Limb (tissue), 2 donors: ENCODE measurements at regions not wholly inside any gene's neighbourhood (a gene's known extent, or its start where the extent isn't known, plus 50 kb on each side); places are given as distances from the start of the nearest gene placed in this dataset.
A peak's percentile ranks its signal among the peaks of the same experiment; 100 is the strongest.
"Not testable (repeated sequence)": the region's sequence is repeated elsewhere in the genome, so short reads cannot be mapped to it uniquely, and the experiment has no call there.

Source experiments
- DNase-seq, 2 donors: peaks; one replicate each; pipeline ENCODE4 v3.0.0-alpha.2; 2016; ENCODE audit errors: extremely low spot score in 2 of 2

- DNase-seq = no peak
These were observed 198.3 kb downstream of the ACKR3 start for GRCh38 chr2:236767941-236768340.

GRCh38 chr2:236768393-236769140 is 198.9 kb downstream of the ACKR3 start:
- no peak for DNase-seq

GRCh38 chr2:236769981-236770671 is 200.5 kb downstream of the ACKR3 start:
- DNase-seq = no peak

GRCh38 chr2:236772220-236772837 is 202.7 kb downstream of the ACKR3 start:
- no peak for DNase-seq

GRCh38 chr2:236773206-236773605 is 203.6 kb downstream of the ACKR3 start:
- DNase-seq = no peak

- DNase-seq = no peak
These were observed 204.5 kb downstream of the ACKR3 start for GRCh38 chr2:236774171-236774570.

DNA sequence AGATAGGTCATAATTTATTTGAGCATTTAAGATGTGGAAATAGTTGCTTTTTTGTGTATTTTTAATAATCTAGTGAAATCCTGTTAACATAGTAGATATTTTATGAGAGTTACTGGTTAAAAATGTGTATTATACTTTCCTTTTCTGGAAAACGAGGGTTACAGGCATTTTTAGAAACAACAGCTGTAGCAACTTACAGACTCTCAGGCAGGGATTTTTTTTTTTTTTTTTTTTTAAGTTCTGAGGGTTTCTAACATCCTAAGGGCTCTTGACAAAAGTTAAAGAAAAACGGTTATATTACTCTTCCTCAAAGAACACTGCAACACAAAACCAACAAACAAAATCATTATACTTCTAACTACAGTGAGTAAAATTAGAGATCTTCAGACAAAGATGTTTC is 205.9 kb downstream of the ACKR3 start:
- no peak for DNase-seq

DNA sequence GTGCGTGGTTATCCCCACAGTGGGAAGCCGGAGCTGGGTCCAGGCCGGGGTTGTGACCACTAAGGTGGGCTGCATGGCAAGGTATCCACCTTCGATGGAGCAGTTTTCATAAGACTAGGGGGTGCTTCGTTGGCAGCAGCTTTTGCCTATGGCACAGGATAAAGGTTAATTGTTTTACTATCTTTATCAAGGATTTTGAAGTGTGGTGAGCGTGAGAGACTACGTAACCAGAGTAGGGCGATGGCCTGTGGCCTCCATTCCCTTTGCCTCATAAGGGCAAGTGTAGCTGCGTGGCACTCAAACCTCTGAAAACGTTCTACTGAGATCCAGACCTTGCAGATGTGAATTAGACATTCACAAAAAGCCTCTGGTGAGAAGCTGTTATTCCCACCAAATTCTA is 206.6 kb downstream of the ACKR3 start:
- DNase-seq = no peak

- DNase-seq = no peak
These were observed 207.1 kb downstream of the ACKR3 start for GRCh38 chr2:236776695-236777251.

GRCh38 chr2:236777408-236777807 is 207.8 kb downstream of the ACKR3 start:
- no peak for DNase-seq

DNA sequence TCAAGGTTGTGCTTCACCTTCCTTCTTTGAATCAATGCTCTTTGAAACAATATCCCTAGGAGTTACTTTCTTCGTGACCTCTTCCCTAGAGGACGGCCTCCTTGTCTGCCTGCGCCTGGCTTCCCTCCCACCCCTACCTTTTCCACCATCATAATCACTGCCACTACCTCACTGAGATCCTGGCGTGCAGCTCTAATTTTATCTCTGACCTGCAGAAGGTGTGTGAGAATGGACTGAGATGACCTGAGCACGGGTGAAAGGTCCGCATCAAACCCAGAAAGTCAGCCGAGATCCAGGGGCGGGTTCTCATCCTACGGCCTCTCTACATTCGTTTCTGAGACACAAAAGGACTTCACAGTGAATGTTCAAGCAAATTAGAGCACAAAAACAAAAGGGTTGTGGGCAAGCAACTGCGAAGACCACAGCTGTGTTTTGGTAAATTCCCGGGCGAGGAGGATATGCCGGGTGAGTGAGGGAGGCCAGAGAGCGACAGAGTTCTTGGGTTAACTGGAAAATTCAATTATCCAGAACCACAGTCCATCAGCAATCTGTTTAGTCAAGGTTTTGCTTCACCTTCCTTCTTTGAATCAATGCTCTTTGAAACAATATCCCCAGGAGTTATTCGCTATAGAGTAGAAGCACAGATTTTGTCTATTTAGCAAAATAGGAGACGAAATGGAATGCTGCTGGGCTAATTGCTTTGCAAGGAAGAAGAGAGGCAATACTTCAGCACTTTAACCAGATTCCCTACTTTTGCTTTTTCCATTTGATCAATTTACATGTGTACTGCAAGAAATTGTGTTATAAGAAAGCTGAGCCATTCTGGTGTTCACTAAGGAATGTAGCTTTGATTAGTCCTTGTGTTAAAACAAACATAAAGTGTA is 212.6 kb downstream of the ACKR3 start:
- no peak for DNase-seq

- no peak for DNase-seq
These were observed 213.3 kb downstream of the ACKR3 start for GRCh38 chr2:236782938-236783337.

DNA sequence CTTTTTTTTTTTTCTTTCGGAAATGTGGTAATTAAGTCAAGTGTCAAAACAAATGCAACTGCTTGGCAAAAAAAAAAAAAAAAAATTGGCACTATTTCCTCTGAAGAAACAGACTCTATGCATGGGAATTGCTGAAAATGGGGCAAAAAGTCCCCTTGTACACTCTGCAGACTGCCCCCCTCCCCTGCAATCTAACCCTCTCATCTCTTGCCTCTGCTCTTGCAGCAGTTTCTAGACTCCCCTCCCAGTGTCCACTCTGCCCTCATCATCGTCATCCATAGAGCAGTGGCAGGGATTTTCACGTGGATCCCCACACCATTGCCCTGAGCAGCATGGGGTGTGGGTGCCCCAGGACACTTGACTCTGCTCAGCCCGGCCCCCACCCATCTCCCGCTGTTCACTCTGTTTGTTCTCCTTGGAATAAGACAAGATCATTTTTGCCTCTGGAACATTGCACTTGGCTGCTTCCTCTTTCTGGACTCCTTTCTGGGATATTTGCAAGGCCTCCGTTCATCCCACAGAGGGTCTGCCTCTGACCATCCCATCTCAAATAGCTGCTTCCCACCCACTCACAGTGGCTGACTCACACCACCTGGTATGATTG is 213.9 kb downstream of the ACKR3 start:
- DNase-seq = no peak

DNA sequence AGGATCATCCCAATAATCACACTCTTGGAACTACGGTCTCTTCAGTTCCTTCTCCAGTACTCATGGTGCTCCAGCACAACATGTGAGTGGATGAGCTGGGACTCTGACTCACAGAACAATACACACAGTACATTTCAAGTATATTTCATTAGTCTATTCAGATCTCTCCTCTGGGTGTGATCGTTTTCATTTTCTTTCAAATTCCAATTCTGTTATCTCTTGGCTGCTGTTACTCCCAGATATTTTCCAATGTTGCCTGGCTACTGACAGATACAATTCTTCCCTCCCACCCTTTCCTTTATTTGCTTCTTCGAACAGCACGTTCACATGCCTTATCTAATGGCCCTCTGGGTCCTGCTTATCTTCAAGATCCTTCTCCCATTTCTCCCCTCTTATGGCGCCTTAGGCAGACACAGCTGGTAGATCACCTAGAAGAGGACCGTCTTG is 216.0 kb downstream of the ACKR3 start:
- DNase-seq = no peak

DNA sequence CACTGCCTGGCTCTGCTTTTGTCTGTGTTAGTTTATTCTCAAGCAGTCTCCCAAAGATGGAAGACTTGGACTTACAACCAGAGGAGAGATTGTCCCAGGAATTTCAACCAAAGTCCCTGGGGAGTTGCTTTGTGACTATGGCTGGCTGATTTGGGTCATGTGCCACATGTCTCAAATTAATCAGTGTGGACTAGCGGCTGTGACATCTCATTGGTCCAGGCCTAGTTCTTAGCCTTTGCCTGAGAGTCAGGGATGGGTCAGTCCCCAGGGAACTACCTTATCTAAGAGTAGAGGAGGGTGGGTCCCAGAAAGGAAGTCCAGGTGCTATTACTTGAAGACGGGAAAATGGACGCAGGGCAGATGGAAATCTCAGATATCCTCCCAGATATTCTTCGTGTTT is 217.1 kb downstream of the ACKR3 start:
- peak in 1 of 2 donors; percentile 13 for DNase-seq

DNA sequence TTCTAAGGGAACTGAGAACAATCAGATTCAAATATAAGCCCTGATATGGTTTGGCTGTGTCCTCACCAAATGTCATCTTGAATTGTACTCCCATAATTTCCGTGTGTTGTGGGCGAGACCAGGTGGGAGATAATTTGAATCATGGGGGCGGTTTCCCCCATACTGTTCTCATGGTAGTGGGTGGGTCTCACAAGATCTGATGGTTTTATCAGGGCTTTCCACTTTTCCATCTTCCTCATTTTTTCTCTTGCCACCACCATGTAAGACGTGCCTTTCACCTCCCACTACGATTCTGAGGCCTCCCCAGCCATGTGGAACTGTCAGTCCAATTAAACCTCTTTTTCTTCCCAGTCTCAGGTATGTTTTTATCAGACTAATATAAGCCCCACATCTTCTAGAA is 217.8 kb downstream of the ACKR3 start:
- DNase-seq = not testable (repeated sequence)

- DNase-seq = peak; percentile 19 to 41
These were observed 218.3 kb downstream of the ACKR3 start for GRCh38 chr2:236787885-236788284.

- DNase-seq = peak; percentile 18 to 36
These were observed 221.3 kb downstream of the ACKR3 start for GRCh38 chr2:236790963-236791362.

DNA sequence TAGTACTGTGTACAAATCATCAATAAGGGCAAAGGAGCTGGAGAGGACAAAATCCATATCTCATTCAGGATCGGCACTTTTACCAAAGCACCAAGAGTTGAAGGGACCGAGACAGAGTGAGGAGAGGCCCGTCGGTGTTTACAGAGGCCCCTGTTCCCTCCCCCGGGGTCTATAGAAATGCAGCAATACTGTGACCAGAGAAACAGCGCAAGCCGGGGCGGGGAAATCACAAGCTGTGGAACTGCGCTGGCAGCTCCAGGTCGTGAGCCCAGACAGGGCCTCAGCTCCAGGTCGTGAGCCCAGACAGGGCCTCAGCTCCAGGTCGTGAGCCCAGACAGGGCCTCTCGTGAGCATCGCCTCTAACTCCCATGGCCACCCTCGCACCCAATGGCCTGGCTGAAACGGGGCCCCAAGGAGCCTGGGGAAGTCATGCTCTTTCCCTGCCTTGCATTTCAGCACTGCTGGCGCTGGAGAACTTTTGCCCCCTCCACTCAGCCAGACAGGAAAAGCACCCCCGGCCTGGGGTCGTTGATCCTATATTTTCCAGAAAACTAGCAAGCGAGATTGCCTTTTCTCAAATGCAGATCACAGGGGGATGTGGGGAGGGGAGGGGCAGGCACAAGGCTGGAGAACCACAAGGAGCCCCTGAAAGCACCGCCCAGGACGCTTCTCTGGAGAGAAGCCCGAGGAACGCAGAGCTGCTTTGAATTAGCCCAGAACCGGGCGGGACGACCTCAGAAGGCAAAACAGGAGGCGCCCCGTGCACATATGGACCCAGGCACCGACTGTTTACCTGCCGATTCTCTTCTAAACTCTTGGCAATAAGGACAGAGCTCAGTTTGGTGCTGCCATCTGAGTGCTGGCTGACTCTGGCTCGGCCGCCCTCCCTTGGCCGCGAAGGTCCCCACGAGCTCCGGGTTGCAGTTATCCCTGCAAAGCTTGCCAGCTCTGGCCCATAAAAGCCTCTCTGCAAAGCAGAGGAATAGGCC is 223.7 kb downstream of the ACKR3 start:
- peak; percentile 42 to 53 for DNase-seq
